ENCODE measurements at regions not wholly inside any gene's neighbourhood (a gene's known extent, or its start where the extent isn't known, plus 50 kb on each side); places are given as distances from the start of the nearest gene placed in this dataset.

- no peak overlapping the region for H3K27ac Mint-ChIP-seq
- ATAC-seq (no peak), DNase-seq (no peak)
- H3K4me1 Mint-ChIP-seq: no peaks in the 10 kb centered on the region
- no peaks in the 10 kb centered on the region for H3K36me3 Mint-ChIP-seq (ENCODE audit: low read depth)
- H3K27me3 Mint-ChIP-seq: peaks cover 52% of the 10 kb centered on the region
- no peak overlapping the region for H3K4me3 Mint-ChIP-seq
- H3K9me3 ChIP-seq (ENCODE audit: control insufficient read depth, low read length, poor library complexity, severe bottlenecking): no peaks in the 10 kb centered on the region
These were observed 167.7 kb upstream of the SLC14A2 start for GRCh38 chr18:45447355-45448265.

- H3K4me1 Mint-ChIP-seq: no peaks in the 10 kb centered on the region
- ATAC-seq: no peak
- H3K36me3 Mint-ChIP-seq (ENCODE audit: low read depth): no peaks in the 10 kb centered on the region
- no peak for DNase-seq
- H3K9me3 ChIP-seq (ENCODE audit: control insufficient read depth, low read length, poor library complexity, severe bottlenecking): no peaks in the 10 kb centered on the region
- H3K27ac Mint-ChIP-seq: no peak overlapping the region
- peaks cover 42% of the 10 kb centered on the region for H3K27me3 Mint-ChIP-seq
- H3K4me3 Mint-ChIP-seq: no peak overlapping the region
These were observed 166.4 kb upstream of the SLC14A2 start for GRCh38 chr18:45448871-45449270.

- Mint-ChIP-seq H3K27ac (no peak overlapping the region), H3K4me1 (no peaks in the 10 kb centered on the region), H3K27me3 (peaks cover 42% of the 10 kb centered on the region), H3K36me3 (ENCODE audit: low read depth) (no peaks in the 10 kb centered on the region), H3K4me3 (no peak overlapping the region)
- no peak for DNase-seq
- no peak for ATAC-seq
- no peaks in the 10 kb centered on the region for H3K9me3 ChIP-seq (ENCODE audit: control insufficient read depth, low read length, poor library complexity, severe bottlenecking)
These were observed 165.7 kb upstream of the SLC14A2 start for GRCh38 chr18:45449418-45450227.

GRCh38 chr18:45456090-45457021 is 158.9 kb upstream of the SLC14A2 start:
- Mint-ChIP-seq H3K4me3 (no peak overlapping the region), H3K27me3 (peaks cover 20% of the 10 kb centered on the region), H3K27ac (no peak overlapping the region), H3K36me3 (ENCODE audit: low read depth) (no peaks in the 10 kb centered on the region), H3K4me1 (no peaks in the 10 kb centered on the region)
- DNase-seq (no peak), ATAC-seq (peak; percentile 40)
- no peaks in the 10 kb centered on the region for H3K9me3 ChIP-seq (ENCODE audit: control insufficient read depth, low read length, poor library complexity, severe bottlenecking)

GRCh38 chr18:45458033-45458432 is 157.2 kb upstream of the SLC14A2 start:
- Mint-ChIP-seq H3K4me1 (no peaks in the 10 kb centered on the region), H3K36me3 (ENCODE audit: low read depth) (no peaks in the 10 kb centered on the region), H3K27me3 (peaks cover 30% of the 10 kb centered on the region), H3K4me3 (no peak overlapping the region), H3K27ac (no peak overlapping the region)
- no peak for DNase-seq
- H3K9me3 ChIP-seq (ENCODE audit: control insufficient read depth, low read length, poor library complexity, severe bottlenecking): no peaks in the 10 kb centered on the region
- no peak for ATAC-seq

GRCh38 chr18:45462179-45462578 is 153.1 kb upstream of the SLC14A2 start:
- no peak for DNase-seq
- H3K4me3 Mint-ChIP-seq: no peak overlapping the region
- H3K27me3 Mint-ChIP-seq: peaks cover 22% of the 10 kb centered on the region
- H3K36me3 Mint-ChIP-seq (ENCODE audit: low read depth): peaks cover 2% of the 10 kb centered on the region
- H3K27ac Mint-ChIP-seq: no peak overlapping the region
- H3K9me3 ChIP-seq (ENCODE audit: control insufficient read depth, low read length, poor library complexity, severe bottlenecking): no peaks in the 10 kb centered on the region
- no peaks in the 10 kb centered on the region for H3K4me1 Mint-ChIP-seq
- ATAC-seq: no peak

- no peaks in the 10 kb centered on the region for H3K9me3 ChIP-seq (ENCODE audit: control insufficient read depth, low read length, poor library complexity, severe bottlenecking)
- H3K4me1 Mint-ChIP-seq: no peaks in the 10 kb centered on the region
- H3K27me3 Mint-ChIP-seq: peaks cover 17% of the 10 kb centered on the region
- no peak for DNase-seq
- ATAC-seq: no peak
- H3K27ac Mint-ChIP-seq: no peak overlapping the region
- H3K36me3 Mint-ChIP-seq (ENCODE audit: low read depth): peaks cover 2% of the 10 kb centered on the region
- H3K4me3 Mint-ChIP-seq: no peak overlapping the region
These were observed 151.8 kb upstream of the SLC14A2 start for GRCh38 chr18:45463451-45463850.

GRCh38 chr18:45464619-45465018 is 150.7 kb upstream of the SLC14A2 start:
- no peaks in the 10 kb centered on the region for H3K9me3 ChIP-seq (ENCODE audit: control insufficient read depth, low read length, poor library complexity, severe bottlenecking)
- peaks cover 17% of the 10 kb centered on the region for H3K27me3 Mint-ChIP-seq
- DNase-seq: no peak
- no peaks in the 10 kb centered on the region for H3K4me1 Mint-ChIP-seq
- peaks cover 2% of the 10 kb centered on the region for H3K36me3 Mint-ChIP-seq (ENCODE audit: low read depth)
- H3K27ac Mint-ChIP-seq: no peak overlapping the region
- ATAC-seq: no peak
- no peak overlapping the region for H3K4me3 Mint-ChIP-seq

GRCh38 chr18:45467293-45467692 is 148.0 kb upstream of the SLC14A2 start:
- H3K9me3 ChIP-seq (ENCODE audit: control insufficient read depth, low read length, poor library complexity, severe bottlenecking): no peaks in the 10 kb centered on the region
- Mint-ChIP-seq H3K27ac (no peak overlapping the region), H3K27me3 (peaks cover 8% of the 10 kb centered on the region), H3K4me3 (no peak overlapping the region), H3K4me1 (no peaks in the 10 kb centered on the region), H3K36me3 (ENCODE audit: low read depth) (peaks cover 2% of the 10 kb centered on the region)
- no peak for DNase-seq
- ATAC-seq: no peak

GRCh38 chr18:45467945-45468344 is 147.3 kb upstream of the SLC14A2 start:
- DNase-seq: no peak
- no peak overlapping the region for H3K4me3 Mint-ChIP-seq
- no peak for ATAC-seq
- H3K4me1 Mint-ChIP-seq: no peaks in the 10 kb centered on the region
- H3K9me3 ChIP-seq (ENCODE audit: control insufficient read depth, low read length, poor library complexity, severe bottlenecking): no peaks in the 10 kb centered on the region
- H3K27me3 Mint-ChIP-seq: peaks cover 8% of the 10 kb centered on the region
- H3K36me3 Mint-ChIP-seq (ENCODE audit: low read depth): peaks cover 2% of the 10 kb centered on the region
- H3K27ac Mint-ChIP-seq: no peak overlapping the region

- Mint-ChIP-seq H3K27ac (no peak overlapping the region), H3K27me3 (peaks cover 27% of the 10 kb centered on the region), H3K4me3 (no peak overlapping the region), H3K36me3 (ENCODE audit: low read depth) (no peaks in the 10 kb centered on the region), H3K4me1 (no peaks in the 10 kb centered on the region)
- no peak for ATAC-seq
- no peak for DNase-seq
- no peaks in the 10 kb centered on the region for H3K9me3 ChIP-seq (ENCODE audit: control insufficient read depth, low read length, poor library complexity, severe bottlenecking)
These were observed 136.4 kb upstream of the SLC14A2 start for GRCh38 chr18:45478889-45479288.

GRCh38 chr18:45480219-45481015 is 134.9 kb upstream of the SLC14A2 start:
- H3K27me3 Mint-ChIP-seq: peaks cover 27% of the 10 kb centered on the region
- no peak overlapping the region for H3K27ac Mint-ChIP-seq
- H3K9me3 ChIP-seq (ENCODE audit: control insufficient read depth, low read length, poor library complexity, severe bottlenecking): no peaks in the 10 kb centered on the region
- no peaks in the 10 kb centered on the region for H3K36me3 Mint-ChIP-seq (ENCODE audit: low read depth)
- no peak for ATAC-seq
- DNase-seq: no peak
- no peaks in the 10 kb centered on the region for H3K4me1 Mint-ChIP-seq
- H3K4me3 Mint-ChIP-seq: no peak overlapping the region
